CD4-positive, alpha-beta T cell (primary cell): ENCODE measurements at regions not wholly inside any gene's neighbourhood (a gene's known extent, or its start where the extent isn't known, plus 50 kb on each side); places are given as distances from the start of the nearest gene placed in this dataset.

Experiments
- ATAC-seq: fragments of 200-7000 bp; cut with Tn5 transposase; one replicate; pipeline ENCODE4 v1.10.0; 2022; ENCODE audit warnings: mild to moderate bottlenecking; ENCODE audit not compliant: poor library complexity
- CTCF ChIA-PET: fragments of 350-600 bp; sonication (Branson Sonifier 250); formaldehyde crosslinking; loops from one replicate; lab custom pipeline; 2021; ENCODE audit warnings: antibody characterized with exemption, inconsistent platforms; lab: Charles Lee
- POLR2A ChIA-PET: fragments of 350-600 bp; sonication (Branson Sonifier 250); formaldehyde crosslinking; loops from one replicate; lab custom pipeline; 2021; ENCODE audit warnings: antibody characterized with exemption, inconsistent platforms; lab: Charles Lee
- DNase-seq, 14 experiments: peaks; one replicate each; pipeline ENCODE4 v3.0.0-alpha.2; 2013 to 2020; ENCODE audit warnings: mixed read lengths in 2 of 14
- H3K27ac ChIP-seq, 2 donors: one replicate each; pipeline versions ENCODE4 v1.5.1 to v1.7.0; 2013; ENCODE audit warnings: low read length in 2 of 2, low read depth in 1 of 2, mild to moderate bottlenecking in 1 of 2
- H3K27me3 ChIP-seq, 2 experiments: 1 replicate in 1 of 2; 2 replicates in 1 of 2; pipeline versions ENCODE4 v1.6.1 to v1.7.0; 2013; ENCODE audit warnings: low read length in 2 of 2, control low read depth in 1 of 2, mild to moderate bottlenecking in 1 of 2, moderate library complexity in 1 of 2; ENCODE audit not compliant: insufficient read depth in 2 of 2, control insufficient read depth in 1 of 2
- H3K36me3 ChIP-seq: one replicate; pipeline ENCODE4 v1.6.1; 2013; ENCODE audit warnings: low read length, control low read depth; ENCODE audit not compliant: insufficient read depth
- H3K4me1 ChIP-seq: one replicate; pipeline ENCODE4 v1.6.1; 2013; ENCODE audit warnings: low read length, control low read depth; ENCODE audit not compliant: insufficient read depth
- H3K4me3 ChIP-seq: one replicate; pipeline ENCODE4 v1.5.1; 2013; ENCODE audit warnings: mild to moderate bottlenecking, low read length, moderate library complexity
- H3K9me3 ChIP-seq, 2 experiments: 1 replicate in 1 of 2; 2 replicates in 1 of 2; pipeline versions ENCODE4 v1.6.1 to v1.7.0; 2013; ENCODE audit warnings: low read length in 2 of 2, mild to moderate bottlenecking in 2 of 2, control low read depth in 1 of 2, moderate library complexity in 1 of 2; ENCODE audit not compliant: control insufficient read depth in 1 of 2, insufficient read depth in 1 of 2
- H3K27ac Mint-ChIP-seq: one replicate; pipeline ENCODE4 v1.8.0; 2020; ENCODE audit warnings: mixed read lengths
- H3K27me3 Mint-ChIP-seq: one replicate; pipeline ENCODE4 v1.8.0; 2021; ENCODE audit warnings: mixed read lengths
- H3K36me3 Mint-ChIP-seq: one replicate; pipeline ENCODE4 v1.8.0; 2021; ENCODE audit warnings: low read depth, mixed read lengths
- H3K4me1 Mint-ChIP-seq: one replicate; pipeline ENCODE4 v1.8.0; 2021; ENCODE audit warnings: low read depth, mixed read lengths
- H3K4me3 Mint-ChIP-seq: one replicate; pipeline ENCODE4 v1.8.0; 2020; ENCODE audit warnings: mild to moderate bottlenecking, mixed read lengths
- H3K9me3 Mint-ChIP-seq: one replicate; pipeline ENCODE4 v1.8.0; 2020; ENCODE audit warnings: mixed read lengths
- CTCF ChIP-seq: fragments of 200-600 bp; IDR thresholded peaks from one replicate; pipeline ENCODE4 v1.8.0; 2022; ENCODE audit warnings: antibody characterized with exemption, mild to moderate bottlenecking
- intact Hi-C, 2 experiments: fragments of 100-400 bp; cut with DNase I in 1 of 2; cut with micrococcal nuclease in 1 of 2; formaldehyde crosslinking; loops; one replicate each; pipeline versions ENCODE4 v1.15.1 to v1.9.0; 2023 to 2025; cut with DNase I, micrococcal nuclease

GRCh38 chr1:109823543-109824348, 60.0 kb upstream of the EPS8L3 start:
- ChIA-PET CTCF (no interaction called here), POLR2A (no interaction called here)
- H3K27me3 ChIP-seq = no peaks in the 10 kb centered on the region
- Mint-ChIP-seq H3K27me3 (no peaks in the 10 kb centered on the region), H3K36me3 (no peaks in the 10 kb centered on the region), H3K4me1 (peaks cover 5% of the 10 kb centered on the region), H3K4me3 (no peak overlapping the region), H3K9me3 (no peaks in the 10 kb centered on the region), H3K27ac (no peak overlapping the region)
- TF ChIP-seq CTCF = no peak
- intact Hi-C loops = no loop called here
- no peaks in the 10 kb centered on the region for H3K9me3 ChIP-seq
- H3K4me1 ChIP-seq = peaks cover 11% of the 10 kb centered on the region
- no peak overlapping the region for H3K27ac ChIP-seq
- no peak overlapping the region for H3K4me3 ChIP-seq
- DNase-seq (peak in 1 of 14 experiments; percentile 13), ATAC-seq (no peak)
- H3K36me3 ChIP-seq = no peaks in the 10 kb centered on the region

- TF ChIP-seq CTCF = no peak
- intact Hi-C loops = no loop called here
Measured at GRCh38 chr1:109822749-109823542, 59.2 kb upstream of the EPS8L3 start.

GRCh38 chr1:109821831-109822745, 58.4 kb upstream of the EPS8L3 start:
- CTCF ChIA-PET = no interaction called here
- no peak for TF ChIP-seq CTCF
- Mint-ChIP-seq H3K4me1 (peaks cover 5% of the 10 kb centered on the region), H3K9me3 (no peaks in the 10 kb centered on the region), H3K27me3 (no peaks in the 10 kb centered on the region), H3K36me3 (no peaks in the 10 kb centered on the region), H3K4me3 (no peak overlapping the region), H3K27ac (no peak overlapping the region)
- Histone ChIP-seq H3K4me1 (peaks cover 11% of the 10 kb centered on the region), H3K4me3 (no peak overlapping the region), H3K36me3 (no peaks in the 10 kb centered on the region), H3K9me3 (no peaks in the 10 kb centered on the region), H3K27me3 (no peaks in the 10 kb centered on the region), H3K27ac (no peak overlapping the region)
- POLR2A ChIA-PET = no interaction called here
- ATAC-seq = no peak
- intact Hi-C loops = no loop called here
- DNase-seq = peak in 2 of 14 experiments; percentile 65 to 75

More at GRCh38 chr1:109822749-109823542, 59.2 kb upstream of the EPS8L3 start:
- no peaks in the 10 kb centered on the region for H3K36me3 Mint-ChIP-seq
- H3K4me3 Mint-ChIP-seq = no peak overlapping the region
- no peaks in the 10 kb centered on the region for H3K36me3 ChIP-seq
- no peaks in the 10 kb centered on the region for H3K9me3 Mint-ChIP-seq
- H3K4me1 ChIP-seq = peaks cover 11% of the 10 kb centered on the region
- DNase-seq (no peak), ATAC-seq (no peak)
- H3K27ac ChIP-seq = no peak overlapping the region
- no peaks in the 10 kb centered on the region for H3K27me3 Mint-ChIP-seq
- no peak overlapping the region for H3K27ac Mint-ChIP-seq
- H3K4me1 Mint-ChIP-seq = peaks cover 5% of the 10 kb centered on the region
- H3K4me3 ChIP-seq = no peak overlapping the region
- H3K27me3 ChIP-seq = no peaks in the 10 kb centered on the region
- POLR2A ChIA-PET = no interaction called here
- CTCF ChIA-PET = no interaction called here
- H3K9me3 ChIP-seq = no peaks in the 10 kb centered on the region
